ENCODE measurements at regions not wholly inside any gene's neighbourhood (a gene's known extent, or its start where the extent isn't known, plus 50 kb on each side); places are given as distances from the start of the nearest gene placed in this dataset.

DNA sequence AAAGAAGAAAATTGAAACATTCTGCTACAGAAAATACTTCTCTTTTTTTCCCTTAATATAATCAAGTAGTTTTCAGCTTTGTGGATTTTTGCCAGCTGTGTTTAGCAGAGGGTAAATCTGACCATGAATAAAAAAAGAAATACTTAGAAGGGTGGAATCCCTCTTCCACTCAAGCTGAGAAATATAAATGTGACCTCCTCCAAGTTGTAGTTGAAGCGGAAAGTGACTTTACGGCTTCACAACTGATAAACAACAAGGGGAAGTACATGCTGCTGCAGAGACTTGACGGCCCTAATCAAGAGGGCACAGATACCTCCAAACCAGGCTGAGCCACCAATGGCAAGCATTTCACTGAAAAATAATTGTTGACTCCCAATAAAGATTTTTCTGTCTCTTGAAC lies 785.0 kb downstream of the SLITRK5 start:
- ChIA-PET CTCF (interaction anchor here (0.7 kb wide), 1 partner anchor 36 kb away, joined by 3 read pairs; no protein-coding TSS in a partner anchor), RAD21 (ENCODE audit: low non-redundant PET in 1 of 2, low total read pairs in 2 of 2, uncharacterized antibody in 2 of 2, unreplicated experiment in 2 of 2) (no interaction called here), POLR2A (no interaction called here)
- TF ChIP-seq YY1 (IDR thresholded peaks at IDR 0.05; ENCODE audit: extremely low read depth, insufficient replicate concordance, low read depth, low read length) (no peak), EZH2 (IDR thresholded peaks at IDR 0.05) (no peak), EZH2phosphoT487 (IDR thresholded peaks at IDR 0.05; ENCODE audit: borderline replicate concordance) (no peak), SIN3A (IDR thresholded peaks at IDR 0.05; ENCODE audit: low read depth) (no peak), RAD21 (IDR thresholded peaks at IDR 0.05; ENCODE audit: low read depth) (no peak), EGR1 (IDR thresholded peaks at IDR 0.05; ENCODE audit: low read depth) (no peak), TCF7L2 (IDR thresholded peaks at IDR 0.05; ENCODE audit: borderline replicate concordance, extremely low read depth, insufficient read depth, insufficient read length) (no peak), POLR2AphosphoS5 (IDR thresholded peaks at IDR 0.05; ENCODE audit: low read depth, low read length) (no peak), SRF (IDR thresholded peaks at IDR 0.05; ENCODE audit: low read depth) (no peak), ZFX (IDR thresholded peaks at IDR 0.05) (no peak), CEBPB (IDR thresholded peaks at IDR 0.05; ENCODE audit: low read depth) (no peak), FOSL1 (IDR thresholded peaks at IDR 0.05; ENCODE audit: low read depth) (no peak), ELF1 (IDR thresholded peaks at IDR 0.05; ENCODE audit: borderline replicate concordance, low read depth) (no peak), ZNF274 (IDR thresholded peaks at IDR 0.05; ENCODE audit: low read depth, low read length) (no peak), POLR2A (IDR thresholded peaks at IDR 0.05; ENCODE audit: borderline replicate concordance, extremely low read depth, insufficient read depth, insufficient read length) (no peak)
- TF ChIP-seq, protein P1, sequence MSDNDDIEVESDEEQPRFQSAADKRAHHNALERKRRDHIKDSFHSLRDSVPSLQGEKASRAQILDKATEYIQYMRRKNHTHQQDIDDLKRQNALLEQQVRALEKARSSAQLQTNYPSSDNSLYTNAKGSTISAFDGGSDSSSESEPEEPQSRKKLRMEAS (IDR thresholded peaks at IDR 0.05), result no peak
- TF ChIP-seq, protein P2, sequence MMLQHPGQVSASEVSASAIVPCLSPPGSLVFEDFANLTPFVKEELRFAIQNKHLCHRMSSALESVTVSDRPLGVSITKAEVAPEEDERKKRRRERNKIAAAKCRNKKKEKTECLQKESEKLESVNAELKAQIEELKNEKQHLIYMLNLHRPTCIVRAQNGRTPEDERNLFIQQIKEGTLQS (IDR thresholded peaks at IDR 0.05), result no peak
- TF ChIP-seq, protein P3, sequence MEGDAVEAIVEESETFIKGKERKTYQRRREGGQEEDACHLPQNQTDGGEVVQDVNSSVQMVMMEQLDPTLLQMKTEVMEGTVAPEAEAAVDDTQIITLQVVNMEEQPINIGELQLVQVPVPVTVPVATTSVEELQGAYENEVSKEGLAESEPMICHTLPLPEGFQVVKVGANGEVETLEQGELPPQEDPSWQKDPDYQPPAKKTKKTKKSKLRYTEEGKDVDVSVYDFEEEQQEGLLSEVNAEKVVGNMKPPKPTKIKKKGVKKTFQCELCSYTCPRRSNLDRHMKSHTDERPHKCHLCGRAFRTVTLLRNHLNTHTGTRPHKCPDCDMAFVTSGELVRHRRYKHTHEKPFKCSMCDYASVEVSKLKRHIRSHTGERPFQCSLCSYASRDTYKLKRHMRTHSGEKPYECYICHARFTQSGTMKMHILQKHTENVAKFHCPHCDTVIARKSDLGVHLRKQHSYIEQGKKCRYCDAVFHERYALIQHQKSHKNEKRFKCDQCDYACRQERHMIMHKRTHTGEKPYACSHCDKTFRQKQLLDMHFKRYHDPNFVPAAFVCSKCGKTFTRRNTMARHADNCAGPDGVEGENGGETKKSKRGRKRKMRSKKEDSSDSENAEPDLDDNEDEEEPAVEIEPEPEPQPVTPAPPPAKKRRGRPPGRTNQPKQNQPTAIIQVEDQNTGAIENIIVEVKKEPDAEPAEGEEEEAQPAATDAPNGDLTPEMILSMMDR (IDR thresholded peaks at IDR 0.05 in 2 of 3, conservative IDR thresholded peaks at IDR 0.05 in 1 of 3; ENCODE audit: borderline replicate concordance in 1 of 3, insufficient read depth in 1 of 3, low read depth in 2 of 3, low read length in 2 of 3), result no peak
- TF ChIP-seq, protein P4, sequence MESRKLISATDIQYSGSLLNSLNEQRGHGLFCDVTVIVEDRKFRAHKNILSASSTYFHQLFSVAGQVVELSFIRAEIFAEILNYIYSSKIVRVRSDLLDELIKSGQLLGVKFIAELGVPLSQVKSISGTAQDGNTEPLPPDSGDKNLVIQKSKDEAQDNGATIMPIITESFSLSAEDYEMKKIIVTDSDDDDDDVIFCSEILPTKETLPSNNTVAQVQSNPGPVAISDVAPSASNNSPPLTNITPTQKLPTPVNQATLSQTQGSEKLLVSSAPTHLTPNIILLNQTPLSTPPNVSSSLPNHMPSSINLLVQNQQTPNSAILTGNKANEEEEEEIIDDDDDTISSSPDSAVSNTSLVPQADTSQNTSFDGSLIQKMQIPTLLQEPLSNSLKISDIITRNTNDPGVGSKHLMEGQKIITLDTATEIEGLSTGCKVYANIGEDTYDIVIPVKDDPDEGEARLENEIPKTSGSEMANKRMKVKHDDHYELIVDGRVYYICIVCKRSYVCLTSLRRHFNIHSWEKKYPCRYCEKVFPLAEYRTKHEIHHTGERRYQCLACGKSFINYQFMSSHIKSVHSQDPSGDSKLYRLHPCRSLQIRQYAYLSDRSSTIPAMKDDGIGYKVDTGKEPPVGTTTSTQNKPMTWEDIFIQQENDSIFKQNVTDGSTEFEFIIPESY (IDR thresholded peaks at IDR 0.05; ENCODE audit: extremely low read depth, insufficient replicate concordance, low read length), result no peak
- TF ChIP-seq, protein P5, sequence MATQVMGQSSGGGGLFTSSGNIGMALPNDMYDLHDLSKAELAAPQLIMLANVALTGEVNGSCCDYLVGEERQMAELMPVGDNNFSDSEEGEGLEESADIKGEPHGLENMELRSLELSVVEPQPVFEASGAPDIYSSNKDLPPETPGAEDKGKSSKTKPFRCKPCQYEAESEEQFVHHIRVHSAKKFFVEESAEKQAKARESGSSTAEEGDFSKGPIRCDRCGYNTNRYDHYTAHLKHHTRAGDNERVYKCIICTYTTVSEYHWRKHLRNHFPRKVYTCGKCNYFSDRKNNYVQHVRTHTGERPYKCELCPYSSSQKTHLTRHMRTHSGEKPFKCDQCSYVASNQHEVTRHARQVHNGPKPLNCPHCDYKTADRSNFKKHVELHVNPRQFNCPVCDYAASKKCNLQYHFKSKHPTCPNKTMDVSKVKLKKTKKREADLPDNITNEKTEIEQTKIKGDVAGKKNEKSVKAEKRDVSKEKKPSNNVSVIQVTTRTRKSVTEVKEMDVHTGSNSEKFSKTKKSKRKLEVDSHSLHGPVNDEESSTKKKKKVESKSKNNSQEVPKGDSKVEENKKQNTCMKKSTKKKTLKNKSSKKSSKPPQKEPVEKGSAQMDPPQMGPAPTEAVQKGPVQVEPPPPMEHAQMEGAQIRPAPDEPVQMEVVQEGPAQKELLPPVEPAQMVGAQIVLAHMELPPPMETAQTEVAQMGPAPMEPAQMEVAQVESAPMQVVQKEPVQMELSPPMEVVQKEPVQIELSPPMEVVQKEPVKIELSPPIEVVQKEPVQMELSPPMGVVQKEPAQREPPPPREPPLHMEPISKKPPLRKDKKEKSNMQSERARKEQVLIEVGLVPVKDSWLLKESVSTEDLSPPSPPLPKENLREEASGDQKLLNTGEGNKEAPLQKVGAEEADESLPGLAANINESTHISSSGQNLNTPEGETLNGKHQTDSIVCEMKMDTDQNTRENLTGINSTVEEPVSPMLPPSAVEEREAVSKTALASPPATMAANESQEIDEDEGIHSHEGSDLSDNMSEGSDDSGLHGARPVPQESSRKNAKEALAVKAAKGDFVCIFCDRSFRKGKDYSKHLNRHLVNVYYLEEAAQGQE (IDR thresholded peaks at IDR 0.05; ENCODE audit: low read depth), result no peak
- no TSS peak for BruUV-seq (replicated peaks)
- Histone ChIP-seq H3K4me1 (ENCODE audit: control insufficient read depth in 1 of 2, insufficient read depth in 2 of 2, low read length in 2 of 2) (no peaks in the 10 kb centered on the region), H3K79me2 (ENCODE audit: insufficient read depth, low read length) (no peaks in the 10 kb centered on the region), H3K4me2 (ENCODE audit: low read length) (no peak overlapping the region), H4K20me1 (ENCODE audit: insufficient read depth) (no peaks in the 10 kb centered on the region), H3K4me3 (replicated peaks in 1 of 2; ENCODE audit: low read depth in 1 of 2, low read length in 2 of 2) (no peak overlapping the region), H3K36me3 (ENCODE audit: control insufficient read depth in 1 of 2, insufficient read depth in 2 of 2, low read length in 2 of 2) (no peaks in the 10 kb centered on the region), H2AFZ (ENCODE audit: low read depth, low read length, poor library complexity, severe bottlenecking) (no peak overlapping the region), H3K27me3 (ENCODE audit: insufficient read depth, low read length) (no peaks in the 10 kb centered on the region), H3K9ac (ENCODE audit: low read length) (no peak overlapping the region), H3K9me2 (ENCODE audit: insufficient read depth) (no peaks in the 10 kb centered on the region), H3K27ac (ENCODE audit: low read depth, low read length) (no peak overlapping the region), H3K9me3 (ENCODE audit: control insufficient read depth in 1 of 2, insufficient read depth in 1 of 2, low read depth in 1 of 2, low read length in 2 of 2) (no peaks in the 10 kb centered on the region)
- intact Hi-C loops (cut with micrococcal nuclease), result no loop called here
- ATAC-seq, result no peak
- DNase-seq (ENCODE audit: low read depth, low spot score), result no peak

Measured in HCT116 (cell line).